Tibial artery (tissue), 4 donors: ENCODE measurements at regions not wholly inside any gene's neighbourhood (a gene's known extent, or its start where the extent isn't known, plus 50 kb on each side); places are given as distances from the start of the nearest gene placed in this dataset.
"Not testable (repeated sequence)": the region's sequence is repeated elsewhere in the genome, so short reads cannot be mapped to it uniquely, and the experiment has no call there.

Experiments used
- DNase-seq, 2 donors: peaks; one replicate each; pipeline ENCODE4 v3.0.0-alpha.2; 2019
- H3K27ac ChIP-seq, 2 donors: fragments of 200-600 bp; sonication (generic) in 1 of 2; 1 replicate in 1 of 2; 2 replicates in 1 of 2; pipeline ENCODE4 v1.5.1; 2018 to 2019; ENCODE audit warnings: mild to moderate bottlenecking in 1 of 2
- H3K27me3 ChIP-seq, 2 donors: fragments of 200-600 bp; sonication (generic) in 1 of 2; one replicate each; pipeline versions ENCODE4 v1.5.1 to v1.6.0; 2016 to 2019
- H3K36me3 ChIP-seq, 3 donors: fragments of 200-600 bp; sonication (generic) in 2 of 3; one replicate each; pipeline ENCODE4 v1.5.1; 2016 to 2019; ENCODE audit warnings: mild to moderate bottlenecking in 2 of 3
- H3K4me1 ChIP-seq, 4 donors: fragments of 200-600 bp; sonication (generic) in 2 of 4; 1 replicate in 3 of 4; 2 replicates in 1 of 4; pipeline ENCODE4 v1.5.1; 2016 to 2019
- H3K4me3 ChIP-seq, 2 donors: fragments of 200-600 bp; sonication (generic) in 1 of 2; 1 replicate in 1 of 2; 2 replicates in 1 of 2; pipeline ENCODE4 v1.5.1; 2018 to 2019; ENCODE audit warnings: mild to moderate bottlenecking in 2 of 2
- H3K9me3 ChIP-seq, 3 donors: fragments of 200-600 bp; sonication (generic) in 1 of 3; one replicate each; pipeline ENCODE4 v1.5.1; 2016 to 2019
- intact Hi-C: fragments of 100-400 bp; cut with DNase I; formaldehyde crosslinking; loops from one replicate; pipeline ENCODE4 v1.15.0; 2023; ENCODE audit warnings: low total_unique reads
- TF ChIP-seq, protein P1 (sequence below), 2 experiments: fragments of 200-600 bp in 1 of 2; fragments of 450-650 bp in 1 of 2; IDR thresholded peaks; one replicate each; pipeline ENCODE4 v1.5.1; 2017 to 2019; ENCODE audit warnings: antibody characterized with exemption in 2 of 2, mild to moderate bottlenecking in 1 of 2, moderate library complexity in 1 of 2

DNA sequence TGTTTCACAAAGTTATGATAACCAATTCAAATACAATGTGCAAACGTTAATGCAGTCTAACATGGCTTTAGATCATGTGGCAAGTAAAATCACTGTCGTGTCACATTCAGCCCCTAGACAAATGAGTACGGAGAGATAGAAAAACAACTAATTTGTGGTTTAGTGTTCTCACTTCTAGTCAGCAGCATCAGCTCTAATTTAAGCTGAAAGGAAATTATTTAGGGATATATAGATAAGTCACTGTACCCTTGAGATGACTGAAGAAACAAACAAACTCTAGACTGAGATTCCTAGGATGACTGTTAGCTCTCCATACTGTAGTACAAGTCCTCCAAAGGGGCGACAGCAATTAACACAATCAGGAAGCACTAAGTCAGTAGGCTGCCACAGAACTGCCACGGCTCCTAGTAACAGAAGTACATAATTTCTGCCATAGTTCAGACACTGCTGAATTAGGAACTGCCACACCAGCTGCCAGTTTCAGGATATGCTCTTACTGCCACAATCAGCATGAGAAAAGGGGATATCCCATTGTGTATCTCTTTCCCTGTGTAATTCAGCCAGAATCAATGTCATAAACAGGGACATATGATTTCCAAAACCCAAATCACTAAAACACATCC, 150.4 kb upstream of the NEGR1 start:
- Histone ChIP-seq H3K27ac (no peak overlapping the region), H3K36me3 (no peaks in the 10 kb centered on the region), H3K4me1 (no peaks in the 10 kb centered on the region), H3K9me3 (no peaks in the 10 kb centered on the region), H3K4me3 (no peak overlapping the region), H3K27me3 (no peaks in the 10 kb centered on the region)
- intact Hi-C loops = no loop called here
- no peak for DNase-seq
- TF ChIP-seq, protein P1, sequence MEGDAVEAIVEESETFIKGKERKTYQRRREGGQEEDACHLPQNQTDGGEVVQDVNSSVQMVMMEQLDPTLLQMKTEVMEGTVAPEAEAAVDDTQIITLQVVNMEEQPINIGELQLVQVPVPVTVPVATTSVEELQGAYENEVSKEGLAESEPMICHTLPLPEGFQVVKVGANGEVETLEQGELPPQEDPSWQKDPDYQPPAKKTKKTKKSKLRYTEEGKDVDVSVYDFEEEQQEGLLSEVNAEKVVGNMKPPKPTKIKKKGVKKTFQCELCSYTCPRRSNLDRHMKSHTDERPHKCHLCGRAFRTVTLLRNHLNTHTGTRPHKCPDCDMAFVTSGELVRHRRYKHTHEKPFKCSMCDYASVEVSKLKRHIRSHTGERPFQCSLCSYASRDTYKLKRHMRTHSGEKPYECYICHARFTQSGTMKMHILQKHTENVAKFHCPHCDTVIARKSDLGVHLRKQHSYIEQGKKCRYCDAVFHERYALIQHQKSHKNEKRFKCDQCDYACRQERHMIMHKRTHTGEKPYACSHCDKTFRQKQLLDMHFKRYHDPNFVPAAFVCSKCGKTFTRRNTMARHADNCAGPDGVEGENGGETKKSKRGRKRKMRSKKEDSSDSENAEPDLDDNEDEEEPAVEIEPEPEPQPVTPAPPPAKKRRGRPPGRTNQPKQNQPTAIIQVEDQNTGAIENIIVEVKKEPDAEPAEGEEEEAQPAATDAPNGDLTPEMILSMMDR (IDR thresholded peaks at IDR 0.05) = no peak

DNA sequence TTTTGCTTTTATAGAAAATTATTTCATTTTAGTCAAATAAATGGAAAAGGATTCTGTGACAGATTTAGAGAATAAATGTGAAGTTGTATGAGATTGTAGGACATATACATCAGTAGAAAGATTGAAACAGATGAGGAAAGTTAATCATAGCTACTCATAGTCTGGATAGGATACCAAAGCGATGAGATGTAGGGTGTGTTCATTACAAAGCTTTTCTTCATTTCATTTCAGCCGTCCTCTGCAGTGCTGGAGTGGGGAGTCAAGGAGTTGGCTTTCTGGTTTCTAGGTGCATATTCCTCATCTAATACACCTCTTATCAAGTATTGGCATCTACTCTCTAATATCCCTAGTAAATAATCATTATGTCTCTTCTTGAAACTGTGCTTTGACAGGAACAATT, 149.5 kb upstream of the NEGR1 start:
- intact Hi-C loops = no loop called here
- no peaks in the 10 kb centered on the region for H3K36me3 ChIP-seq

DNA sequence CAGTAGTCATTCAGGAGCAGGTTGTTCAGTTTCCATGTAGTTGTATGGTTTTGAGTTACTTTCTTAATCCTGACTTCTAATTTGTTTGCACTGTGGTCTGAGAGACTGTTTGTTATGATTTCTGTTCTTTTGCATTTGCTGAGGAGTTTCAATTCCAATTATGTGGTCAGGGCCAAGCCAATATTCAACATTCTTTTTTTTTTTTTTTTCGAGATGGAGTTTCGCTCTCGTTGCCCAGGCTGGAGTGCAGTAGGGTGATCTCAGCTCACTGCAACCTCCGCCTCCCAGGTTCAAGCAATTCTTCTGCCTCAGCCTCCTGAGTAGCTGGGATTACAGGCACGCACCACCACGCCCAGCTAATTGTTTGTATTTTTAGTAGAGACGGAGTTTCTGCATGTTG, 145.9 kb upstream of the NEGR1 start:
- H3K36me3 ChIP-seq, H3K9me3 ChIP-seq, DNase-seq, H3K27ac ChIP-seq, H3K4me3 ChIP-seq, intact Hi-C loops, H3K4me1 ChIP-seq, H3K27me3 ChIP-seq: not testable (repeated sequence)

More for the DNA sequence above, 149.5 kb upstream of the NEGR1 start:
- H3K4me3 ChIP-seq = no peak overlapping the region
- H3K27me3 ChIP-seq = no peaks in the 10 kb centered on the region
- no peaks in the 10 kb centered on the region for H3K4me1 ChIP-seq
- TF ChIP-seq, protein P1 (IDR thresholded peaks at IDR 0.05) = no peak
- H3K9me3 ChIP-seq = no peaks in the 10 kb centered on the region
- H3K27ac ChIP-seq = no peak overlapping the region
- DNase-seq = no peak

DNA sequence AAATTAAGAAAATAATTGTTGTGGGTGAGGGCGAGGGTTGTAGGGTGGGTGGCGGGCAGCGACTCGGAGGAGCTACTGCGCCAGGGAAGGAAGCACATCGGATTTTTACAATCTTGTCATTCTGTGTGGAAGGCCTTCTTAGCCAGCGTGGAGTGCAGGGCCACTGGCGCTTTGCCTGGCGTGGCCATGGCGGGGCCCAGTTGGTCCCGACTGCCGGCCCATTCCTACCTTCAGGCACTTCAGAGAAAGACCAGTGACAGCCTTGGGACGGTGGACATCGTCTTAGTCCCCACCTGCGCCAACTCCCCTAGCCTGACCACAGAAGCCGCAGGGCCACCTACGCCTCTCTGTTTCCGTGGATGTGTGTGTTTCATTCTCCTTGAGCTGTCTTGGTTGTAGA, 136.9 kb upstream of the NEGR1 start:
- no peaks in the 10 kb centered on the region for H3K27me3 ChIP-seq
- no peak overlapping the region for H3K27ac ChIP-seq
- H3K4me1 ChIP-seq = no peaks in the 10 kb centered on the region
- H3K36me3 ChIP-seq = no peaks in the 10 kb centered on the region
- no peak for DNase-seq
- H3K4me3 ChIP-seq = no peak overlapping the region
- TF ChIP-seq, protein P1 (IDR thresholded peaks at IDR 0.05) = no peak
- intact Hi-C loops = no loop called here
- H3K9me3 ChIP-seq = no peaks in the 10 kb centered on the region

DNA sequence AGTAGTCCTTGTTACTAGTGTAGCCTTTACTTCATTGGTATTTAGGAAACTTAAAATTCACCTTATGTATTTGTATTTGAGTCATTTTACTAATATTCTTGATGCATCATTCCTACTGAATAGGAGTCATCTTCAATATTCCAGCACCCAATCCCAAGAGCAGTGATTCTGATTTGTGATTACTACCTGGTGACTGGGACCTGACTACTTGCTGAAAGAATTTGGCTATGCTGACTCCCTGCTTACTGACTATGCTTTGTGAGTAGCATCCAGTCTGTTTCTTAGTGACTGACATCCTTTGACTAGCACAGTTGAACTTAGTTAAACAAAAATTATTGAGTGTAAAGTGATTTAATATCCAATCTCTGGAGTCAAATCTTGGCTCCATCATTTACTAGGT, 129.9 kb upstream of the NEGR1 start:
- Histone ChIP-seq H3K27ac (no peak overlapping the region), H3K27me3 (no peaks in the 10 kb centered on the region), H3K9me3 (no peaks in the 10 kb centered on the region), H3K4me3 (no peak overlapping the region), H3K36me3 (no peaks in the 10 kb centered on the region), H3K4me1 (no peaks in the 10 kb centered on the region)
- no peak for DNase-seq
- TF ChIP-seq, protein P1 (IDR thresholded peaks at IDR 0.05) = no peak
- intact Hi-C loops = no loop called here

DNA sequence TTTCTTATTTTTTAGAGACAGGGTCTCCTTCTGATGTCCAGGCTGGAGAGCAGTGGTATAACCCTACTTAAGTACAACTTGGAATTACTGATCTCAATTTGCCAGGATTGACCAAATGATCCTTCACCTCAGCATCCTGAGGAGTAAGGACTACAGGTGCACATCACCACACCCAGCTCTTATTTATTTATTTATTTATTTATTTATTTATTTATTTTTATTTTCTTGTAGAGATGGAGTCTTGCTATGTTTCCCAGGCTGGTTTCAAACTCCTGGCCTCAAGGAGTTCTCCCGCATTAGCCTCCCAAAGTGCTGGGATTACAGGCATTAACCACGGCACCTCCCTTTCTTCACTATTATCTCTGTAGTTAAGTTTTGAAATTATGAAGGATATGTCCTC, 117.5 kb upstream of the NEGR1 start:
- H3K4me1 ChIP-seq = peaks cover 0 to 8% (median 0%) of the 10 kb centered on the region in 4 donors
- no peak overlapping the region for H3K4me3 ChIP-seq
- no peaks in the 10 kb centered on the region for H3K27me3 ChIP-seq
- DNase-seq = no peak
- no peaks in the 10 kb centered on the region for H3K9me3 ChIP-seq
- no peaks in the 10 kb centered on the region for H3K36me3 ChIP-seq
- intact Hi-C loops = no loop called here
- TF ChIP-seq, protein P1 (IDR thresholded peaks at IDR 0.05) = no peak
- no peak overlapping the region for H3K27ac ChIP-seq
